OCI-LY1 (cell line): ENCODE measurements at regions not wholly inside any gene's neighbourhood (a gene's known extent, or its start where the extent isn't known, plus 50 kb on each side); places are given as distances from the start of the nearest gene placed in this dataset.

Experiments
- H2AFZ ChIP-seq: fragments of 200-600 bp; sonication (generic), shearing (Covaris generic); 2 replicates; pipeline ENCODE4 v1.6.0; 2014; ENCODE audit warnings: antibody characterized with exemption, mild to moderate bottlenecking, low read length
- H3F3A ChIP-seq: fragments of 200-600 bp; sonication (generic), shearing (Covaris generic); 2 replicates; pipeline ENCODE4 v1.6.0; 2014; ENCODE audit warnings: mild to moderate bottlenecking, antibody characterized with exemption, low read length, moderate library complexity; ENCODE audit not compliant: insufficient read depth
- H3K27ac ChIP-seq: fragments of 200-600 bp; sonication (generic); 2 replicates; pipeline ENCODE4 v1.5.1; 2014; ENCODE audit warnings: low read length, mixed run types, mild to moderate bottlenecking, low read depth; ENCODE audit not compliant: poor library complexity, severe bottlenecking
- H3K27me3 ChIP-seq: fragments of 200-600 bp; sonication (generic); 2 replicates; pipeline ENCODE4 v1.6.0; 2014; ENCODE audit warnings: antibody characterized with exemption, mild to moderate bottlenecking, low read length, moderate library complexity; ENCODE audit not compliant: insufficient read depth
- H3K36me3 ChIP-seq: fragments of 200-600 bp; sonication (generic); 2 replicates; pipeline ENCODE4 v1.6.1; 2014; ENCODE audit warnings: mild to moderate bottlenecking, antibody characterized with exemption, low read length, moderate library complexity, mixed read lengths; ENCODE audit not compliant: insufficient read depth
- H3K4me1 ChIP-seq: fragments of 200-600 bp; sonication (generic); 2 replicates; pipeline ENCODE4 v1.5.1; 2014; ENCODE audit warnings: mild to moderate bottlenecking, low read length, moderate library complexity; ENCODE audit not compliant: insufficient read depth, severe bottlenecking
- H3K4me2 ChIP-seq: fragments of 200-600 bp; sonication (generic), shearing (Covaris generic); 2 replicates; pipeline ENCODE4 v1.6.1; 2014; ENCODE audit warnings: low read length
- H3K4me3 ChIP-seq: fragments of 200-600 bp; sonication (generic); 2 replicates; pipeline ENCODE4 v1.5.1; 2014; ENCODE audit warnings: low read length, low read depth, mild to moderate bottlenecking, mixed read lengths; ENCODE audit not compliant: poor library complexity, severe bottlenecking
- H3K79me2 ChIP-seq: fragments of 200-600 bp; shearing (Covaris generic); 2 replicates; pipeline ENCODE4 v1.6.1; 2016; ENCODE audit warnings: mixed run types, low read length, mixed read lengths; ENCODE audit not compliant: insufficient read depth
- H3K9ac ChIP-seq: fragments of 200-600 bp; sonication (generic), shearing (Covaris generic); 2 replicates; pipeline ENCODE4 v1.6.1; 2014; ENCODE audit warnings: mild to moderate bottlenecking, low read length, mixed read lengths
- H3K9me2 ChIP-seq: fragments of 200-600 bp; sonication (generic), shearing (Covaris generic); 2 replicates; pipeline ENCODE4 v1.6.1; 2014; ENCODE audit warnings: low read depth, mild to moderate bottlenecking, low read length, mixed read lengths
- H3K9me3 ChIP-seq: fragments of 200-600 bp; shearing (Covaris generic); 2 replicates; pipeline ENCODE4 v1.6.1; 2014; ENCODE audit warnings: low read length, mixed read lengths
- H4K20me1 ChIP-seq: fragments of 200-600 bp; sonication (generic), shearing (Covaris generic); 2 replicates; pipeline ENCODE4 v1.6.0; 2016; ENCODE audit warnings: mild to moderate bottlenecking, low read length; ENCODE audit not compliant: insufficient read depth
- CTCF ChIP-seq: fragments of 200-600 bp; sonication (generic), shearing (Covaris generic); IDR thresholded peaks from 2 replicates; pipeline ENCODE4 v1.5.1; 2017; ENCODE audit warnings: mild to moderate bottlenecking, antibody characterized with exemption, low read length, moderate library complexity, mixed read lengths
- EZH2 ChIP-seq: fragments of 200-600 bp; sonication (generic), shearing (Covaris generic); IDR thresholded peaks from 2 replicates; pipeline ENCODE4 v1.8.0; 2017; ENCODE audit warnings: borderline replicate concordance, mixed run types, mild to moderate bottlenecking, antibody characterized with exemption, low read length, moderate library complexity, mixed read lengths

- Histone ChIP-seq H4K20me1 (no peaks in the 10 kb centered on the region), H3K4me1 (peaks cover 17% of the 10 kb centered on the region), H3K4me2 (no peak overlapping the region), H3K36me3 (no peaks in the 10 kb centered on the region; the same call in 1 of the 2 replicates), H3K9me3 (peaks cover 4% of the 10 kb centered on the region; the same call in 1 of the 2 replicates), H2AFZ (no peak overlapping the region), H3K27ac (no peak overlapping the region), H3K27me3 (no peaks in the 10 kb centered on the region), H3K9me2 (no peaks in the 10 kb centered on the region), H3F3A (no peaks in the 10 kb centered on the region), H3K79me2 (no peaks in the 10 kb centered on the region), H3K9ac (no peak overlapping the region), H3K4me3 (no peak overlapping the region)
- TF ChIP-seq EZH2 (no peak), CTCF (no peak)
Measured at GRCh38 chr20:60400567-60400966, 442.3 kb downstream of the CDH26 start.

- H3K27ac ChIP-seq: peak overlapping the region; percentile 59
- no peaks in the 10 kb centered on the region for H3K9me2 ChIP-seq
- no peak overlapping the region for H3K9ac ChIP-seq
- H3K36me3 ChIP-seq: no peaks in the 10 kb centered on the region; the same call in 1 of the 2 replicates
- H2AFZ ChIP-seq: no peak overlapping the region
- H3K27me3 ChIP-seq: no peaks in the 10 kb centered on the region
- TF ChIP-seq EZH2 (no peak), CTCF (no peak)
- H3K4me3 ChIP-seq: no peak overlapping the region
- no peaks in the 10 kb centered on the region for H3F3A ChIP-seq
- peaks cover 4% of the 10 kb centered on the region; the same call in 1 of the 2 replicates for H3K9me3 ChIP-seq
- H3K79me2 ChIP-seq: no peaks in the 10 kb centered on the region
- H3K4me1 ChIP-seq: peaks cover 17% of the 10 kb centered on the region
- peak overlapping the region; percentile 2; the same call in 1 of the 2 replicates for H3K4me2 ChIP-seq
- H4K20me1 ChIP-seq: no peaks in the 10 kb centered on the region
Measured at GRCh38 chr20:60402189-60403058, 444.2 kb downstream of the CDH26 start.

- H3K79me2 ChIP-seq: no peaks in the 10 kb centered on the region
- no peaks in the 10 kb centered on the region for H3K9me2 ChIP-seq
- TF ChIP-seq CTCF: no peak
- no peaks in the 10 kb centered on the region for H3K27me3 ChIP-seq
- peak overlapping the region; percentile 59 for H3K27ac ChIP-seq
- no peak overlapping the region for H3K9ac ChIP-seq
- peak overlapping the region; percentile 2; the same call in 1 of the 2 replicates for H3K4me2 ChIP-seq
- H3K9me3 ChIP-seq: peaks cover 4% of the 10 kb centered on the region; the same call in 1 of the 2 replicates
- H3K4me1 ChIP-seq: peaks cover 17% of the 10 kb centered on the region
- no peaks in the 10 kb centered on the region; the same call in 1 of the 2 replicates for H3K36me3 ChIP-seq
- no peaks in the 10 kb centered on the region for H4K20me1 ChIP-seq
- no peaks in the 10 kb centered on the region for H3F3A ChIP-seq
- no peak overlapping the region for H3K4me3 ChIP-seq
- H2AFZ ChIP-seq: no peak overlapping the region
Measured at GRCh38 chr20:60403105-60403741, 445.0 kb downstream of the CDH26 start.
